Posterior cingulate gyrus (tissue), 11 donors: ENCODE measurements at regions not wholly inside any gene's neighbourhood (a gene's known extent, or its start where the extent isn't known, plus 50 kb on each side); places are given as distances from the start of the nearest gene placed in this dataset.
A peak's percentile ranks its signal among the peaks of the same experiment; 100 is the strongest.
"Not testable (repeated sequence)": the region's sequence is repeated elsewhere in the genome, so short reads cannot be mapped to it uniquely, and the experiment has no call there.

ENCODE experiments used
- DNase-seq, 10 donors: peaks; one replicate each; pipeline versions ENCODE4 v3.0.0 to v3.0.0-alpha.2; 2020 to 2021; ENCODE audit warnings: mixed read lengths in 3 of 10
- intact Hi-C: fragments of 100-400 bp; cut with DNase I; formaldehyde crosslinking; loops from one replicate; pipeline ENCODE4 v1.15.1; 2023

- DNase-seq: no peak
- intact Hi-C loops: no loop called here
These were observed 1631.3 kb downstream of the PCDH18 start for GRCh38 chr4:135900956-135901355.

GRCh38 chr4:135864304-135864703 lies 1662.7 kb upstream of the PABPC4L start:
- DNase-seq, intact Hi-C loops: not testable (repeated sequence)

GRCh38 chr4:135840781-135841180 lies 1639.2 kb upstream of the PABPC4L start:
- DNase-seq: no peak
- intact Hi-C loops: no loop called here

- intact Hi-C loops: no loop called here
- DNase-seq: no peak
These were observed 1638.1 kb upstream of the PABPC4L start for GRCh38 chr4:135839712-135840111.

- peak in 3 of 10 donors; percentile 5 to 70 (median 18) for DNase-seq
- intact Hi-C loops: no loop called here
These were observed 1637.3 kb upstream of the PABPC4L start for GRCh38 chr4:135838889-135839288.

GRCh38 chr4:135834471-135834870 lies 1632.9 kb upstream of the PABPC4L start:
- intact Hi-C loops: no loop called here
- no peak for DNase-seq

GRCh38 chr4:135833529-135833928 lies 1631.9 kb upstream of the PABPC4L start:
- no peak for DNase-seq
- intact Hi-C loops: no loop called here

GRCh38 chr4:135824759-135825296 lies 1623.2 kb upstream of the PABPC4L start:
- intact Hi-C loops: no loop called here

GRCh38 chr4:135804785-135805184 lies 1603.2 kb upstream of the PABPC4L start:
- DNase-seq: no peak
- intact Hi-C loops: no loop called here

More at GRCh38 chr4:135824759-135825296, 1623.2 kb upstream of the PABPC4L start:
- DNase-seq: no peak

GRCh38 chr4:135777361-135777760 lies 1575.8 kb upstream of the PABPC4L start:
- intact Hi-C loops: no loop called here
- DNase-seq: no peak

GRCh38 chr4:135775909-135776308 lies 1574.3 kb upstream of the PABPC4L start:
- no peak for DNase-seq
- intact Hi-C loops: no loop called here

GRCh38 chr4:135770505-135770904 lies 1568.9 kb upstream of the PABPC4L start:
- intact Hi-C loops: no loop called here
- DNase-seq: no peak

GRCh38 chr4:135744928-135745327 lies 1543.3 kb upstream of the PABPC4L start:
- intact Hi-C loops: no loop called here
- DNase-seq: no peak

- intact Hi-C loops: no loop called here
- DNase-seq: no peak
These were observed 1540.0 kb upstream of the PABPC4L start for GRCh38 chr4:135741583-135741982.

GRCh38 chr4:135739354-135739753 lies 1537.8 kb upstream of the PABPC4L start:
- intact Hi-C loops: no loop called here

GRCh38 chr4:135735512-135735911 lies 1533.9 kb upstream of the PABPC4L start:
- DNase-seq: no peak
- intact Hi-C loops: no loop called here

More at GRCh38 chr4:135739354-135739753, 1537.8 kb upstream of the PABPC4L start:
- no peak for DNase-seq

- intact Hi-C loops: no loop called here
- no peak for DNase-seq
These were observed 1530.9 kb upstream of the PABPC4L start for GRCh38 chr4:135732448-135732847.

GRCh38 chr4:135731682-135732081 lies 1530.1 kb upstream of the PABPC4L start:
- intact Hi-C loops: no loop called here

GRCh38 chr4:135724421-135724820 lies 1522.8 kb upstream of the PABPC4L start:
- intact Hi-C loops: no loop called here
- DNase-seq: no peak

More at GRCh38 chr4:135731682-135732081, 1530.1 kb upstream of the PABPC4L start:
- DNase-seq: no peak

GRCh38 chr4:135718019-135718418 lies 1516.4 kb upstream of the PABPC4L start:
- intact Hi-C loops: no loop called here
- DNase-seq: no peak

- no peak for DNase-seq
- intact Hi-C loops: no loop called here
These were observed 1503.8 kb upstream of the PABPC4L start for GRCh38 chr4:135705343-135705742.

GRCh38 chr4:135694066-135694465 lies 1492.5 kb upstream of the PABPC4L start:
- DNase-seq: no peak
- intact Hi-C loops: no loop called here

GRCh38 chr4:135684001-135684400 lies 1482.4 kb upstream of the PABPC4L start:
- intact Hi-C loops: no loop called here
- DNase-seq: no peak
